WTC11 (cell line): ENCODE measurements at regions not wholly inside any gene's neighbourhood (a gene's known extent, or its start where the extent isn't known, plus 50 kb on each side); places are given as distances from the start of the nearest gene placed in this dataset.

Source experiments
- CREB1 ChIP-seq: sonication (generic); formaldehyde crosslinking; IDR thresholded peaks from 2 replicates; pipeline ENCODE4 v1.8.0; 2023; ENCODE audit warnings: mild to moderate bottlenecking, missing genetic modification reagents
- CTCF ChIP-seq: fragments of 200-600 bp; IDR thresholded peaks from 2 replicates; pipeline ENCODE4 v1.8.0; 2022; ENCODE audit warnings: antibody characterized with exemption
- MYBL2 ChIP-seq: sonication (generic); formaldehyde crosslinking; IDR thresholded peaks from 2 replicates; pipeline ENCODE4 v1.8.1; 2023; ENCODE audit warnings: mild to moderate bottlenecking, moderate library complexity, missing genetic modification reagents
- TEAD4 ChIP-seq: sonication (generic); formaldehyde crosslinking; IDR thresholded peaks from 2 replicates; pipeline ENCODE4 v1.8.0; 2022; ENCODE audit warnings: mild to moderate bottlenecking, missing genetic modification reagents
- TP53 ChIP-seq: sonication (generic); formaldehyde crosslinking; IDR thresholded peaks from 2 replicates; pipeline ENCODE4 v1.8.1; 2023; ENCODE audit warnings: mild to moderate bottlenecking, missing genetic modification reagents
- USF1 ChIP-seq: sonication (generic); formaldehyde crosslinking; IDR thresholded peaks from 2 replicates; pipeline ENCODE4 v1.8.0; 2022; ENCODE audit warnings: mild to moderate bottlenecking, missing genetic modification reagents
- USF2 ChIP-seq: sonication (generic); formaldehyde crosslinking; IDR thresholded peaks from 2 replicates; pipeline ENCODE4 v1.8.1; 2023; ENCODE audit warnings: mild to moderate bottlenecking, missing genetic modification reagents, moderate library complexity
- ZNF512 ChIP-seq: sonication (generic); formaldehyde crosslinking; IDR thresholded peaks from 2 replicates; pipeline ENCODE4 v1.8.1; 2022; ENCODE audit warnings: missing genetic modification reagents, borderline replicate concordance

- TF ChIP-seq TEAD4 (CRISPR knock-in tag) (no peak), ZNF512 (CRISPR knock-in tag) (no peak), CTCF (no peak), USF1 (no peak), TP53 (CRISPR knock-in tag) (no peak), CREB1 (CRISPR knock-in tag) (no peak), MYBL2 (CRISPR knock-in tag) (no peak), USF2 (CRISPR knock-in tag) (no peak)
These were observed 514.6 kb downstream of the TLE4 start for GRCh38 chr9:80086386-80086785.
